ENCODE measurements at regions not wholly inside any gene's neighbourhood (a gene's known extent, or its start where the extent isn't known, plus 50 kb on each side); places are given as distances from the start of the nearest gene placed in this dataset.

- no peak for TF ChIP-seq GATA3 (IDR thresholded peaks at IDR 0.05; ENCODE audit: low read depth, low read length)
- TF ChIP-seq GATA2 (IDR thresholded peaks at IDR 0.05; ENCODE audit: low read depth, low read length) = no peak
Observed at GRCh38 chr12:125451408-125451807, 386.2 kb downstream of the AACS start.

All from SH-SY5Y (cell line).